Liver (tissue), 3 donors: ENCODE measurements at regions not wholly inside any gene's neighbourhood (a gene's known extent, or its start where the extent isn't known, plus 50 kb on each side); places are given as distances from the start of the nearest gene placed in this dataset.

Experiments used
- EGR1 ChIP-seq, 2 donors: IDR thresholded peaks; 2 replicates each; pipeline ENCODE4 v1.6.1; 2016 to 2018; ENCODE audit warnings: antibody characterized with exemption in 2 of 2, low read depth in 2 of 2
- ZBTB33 ChIP-seq: IDR thresholded peaks from 2 replicates; pipeline ENCODE4 v1.6.1; 2016; ENCODE audit warnings: antibody characterized with exemption
- TF ChIP-seq, protein P1 (sequence below): fragments of 150-350 bp; IDR thresholded peaks from 2 replicates; pipeline ENCODE4 v1.5.1; 2017; ENCODE audit warnings: improper control_type of control experiment, low read depth, low read length; ENCODE audit not compliant: missing input control
- donor health status: healthy.
- donor health status: healthy.

GRCh38 chr10:22483132-22483531 lies 137.8 kb downstream of the SPAG6 start:
- TF ChIP-seq, protein P1, sequence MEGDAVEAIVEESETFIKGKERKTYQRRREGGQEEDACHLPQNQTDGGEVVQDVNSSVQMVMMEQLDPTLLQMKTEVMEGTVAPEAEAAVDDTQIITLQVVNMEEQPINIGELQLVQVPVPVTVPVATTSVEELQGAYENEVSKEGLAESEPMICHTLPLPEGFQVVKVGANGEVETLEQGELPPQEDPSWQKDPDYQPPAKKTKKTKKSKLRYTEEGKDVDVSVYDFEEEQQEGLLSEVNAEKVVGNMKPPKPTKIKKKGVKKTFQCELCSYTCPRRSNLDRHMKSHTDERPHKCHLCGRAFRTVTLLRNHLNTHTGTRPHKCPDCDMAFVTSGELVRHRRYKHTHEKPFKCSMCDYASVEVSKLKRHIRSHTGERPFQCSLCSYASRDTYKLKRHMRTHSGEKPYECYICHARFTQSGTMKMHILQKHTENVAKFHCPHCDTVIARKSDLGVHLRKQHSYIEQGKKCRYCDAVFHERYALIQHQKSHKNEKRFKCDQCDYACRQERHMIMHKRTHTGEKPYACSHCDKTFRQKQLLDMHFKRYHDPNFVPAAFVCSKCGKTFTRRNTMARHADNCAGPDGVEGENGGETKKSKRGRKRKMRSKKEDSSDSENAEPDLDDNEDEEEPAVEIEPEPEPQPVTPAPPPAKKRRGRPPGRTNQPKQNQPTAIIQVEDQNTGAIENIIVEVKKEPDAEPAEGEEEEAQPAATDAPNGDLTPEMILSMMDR = no peak
- no peak for TF ChIP-seq EGR1 (IDR thresholded peaks at IDR 0.05; ENCODE audit: low read depth in 2 of 2)
- TF ChIP-seq ZBTB33 = no peak
